HUES6 (cell line): ENCODE measurements at regions not wholly inside any gene's neighbourhood (a gene's known extent, or its start where the extent isn't known, plus 50 kb on each side); places are given as distances from the start of the nearest gene placed in this dataset.

Source experiments
- H3K27ac ChIP-seq: 2 replicates; pipeline ENCODE4 v1.7.0; 2013; ENCODE audit warnings: low read depth, mild to moderate bottlenecking, low read length, inconsistent platforms
- H3K27me3 ChIP-seq: 2 replicates; pipeline ENCODE4 v1.6.1; 2013; ENCODE audit warnings: low read length; ENCODE audit not compliant: control insufficient read depth, insufficient read depth
- H3K36me3 ChIP-seq: 2 replicates; pipeline ENCODE4 v1.6.1; 2013; ENCODE audit warnings: low read length; ENCODE audit not compliant: control insufficient read depth, insufficient read depth
- H3K4me1 ChIP-seq: 2 replicates; pipeline ENCODE4 v1.6.1; 2013; ENCODE audit warnings: low read length; ENCODE audit not compliant: control insufficient read depth, insufficient read depth
- H3K4me3 ChIP-seq: 2 replicates; pipeline ENCODE4 v1.5.1; 2013; ENCODE audit warnings: low read depth, low read length
- H3K9ac ChIP-seq: one replicate; pipeline ENCODE4 v1.6.1; 2013; ENCODE audit warnings: mild to moderate bottlenecking, low read length
- H3K9me3 ChIP-seq: 2 replicates; pipeline ENCODE4 v1.6.1; 2013; ENCODE audit warnings: low read depth, low read length; ENCODE audit not compliant: control insufficient read depth, insufficient read depth

- Histone ChIP-seq H3K36me3 (no peaks in the 10 kb centered on the region), H3K27me3 (no peaks in the 10 kb centered on the region), H3K4me3 (no peak overlapping the region), H3K9ac (no peak overlapping the region), H3K4me1 (no peaks in the 10 kb centered on the region), H3K27ac (no peak overlapping the region), H3K9me3 (peaks cover 12% of the 10 kb centered on the region; the same call in 1 of the 2 replicates)
These were observed 493.7 kb upstream of the VRK2 start for GRCh38 chr2:57552885-57553284.

- H3K36me3 ChIP-seq, result no peaks in the 10 kb centered on the region
These were observed 492.3 kb upstream of the VRK2 start for GRCh38 chr2:57554348-57554747.

GRCh38 chr2:57558312-57558711 lies 488.3 kb upstream of the VRK2 start:
- H3K9ac ChIP-seq, result no peak overlapping the region
- H3K27me3 ChIP-seq, result no peaks in the 10 kb centered on the region
- no peaks in the 10 kb centered on the region for H3K36me3 ChIP-seq
- no peak overlapping the region for H3K4me3 ChIP-seq
- H3K27ac ChIP-seq, result no peak overlapping the region
- H3K4me1 ChIP-seq, result no peaks in the 10 kb centered on the region
- no peaks in the 10 kb centered on the region for H3K9me3 ChIP-seq

More at GRCh38 chr2:57554348-57554747, 492.3 kb upstream of the VRK2 start:
- Histone ChIP-seq H3K4me3 (no peak overlapping the region), H3K27ac (no peak overlapping the region), H3K4me1 (no peaks in the 10 kb centered on the region), H3K27me3 (no peaks in the 10 kb centered on the region), H3K9ac (no peak overlapping the region), H3K9me3 (peaks cover 12% of the 10 kb centered on the region; the same call in 1 of the 2 replicates)

- Histone ChIP-seq H3K27me3 (no peaks in the 10 kb centered on the region), H3K27ac (no peak overlapping the region), H3K4me3 (no peak overlapping the region), H3K9me3 (no peaks in the 10 kb centered on the region), H3K4me1 (no peaks in the 10 kb centered on the region), H3K9ac (no peak overlapping the region), H3K36me3 (no peaks in the 10 kb centered on the region)
These were observed 484.1 kb upstream of the VRK2 start for GRCh38 chr2:57562495-57562894.

GRCh38 chr2:57563015-57563414 lies 483.6 kb upstream of the VRK2 start:
- Histone ChIP-seq H3K27ac (no peak overlapping the region), H3K9ac (no peak overlapping the region), H3K4me3 (no peak overlapping the region), H3K4me1 (no peaks in the 10 kb centered on the region), H3K27me3 (no peaks in the 10 kb centered on the region), H3K36me3 (no peaks in the 10 kb centered on the region), H3K9me3 (no peaks in the 10 kb centered on the region)

GRCh38 chr2:57567245-57567644 lies 479.4 kb upstream of the VRK2 start:
- H3K9me3 ChIP-seq, result no peaks in the 10 kb centered on the region
- no peak overlapping the region for H3K27ac ChIP-seq
- H3K9ac ChIP-seq, result no peak overlapping the region
- no peak overlapping the region for H3K4me3 ChIP-seq
- no peaks in the 10 kb centered on the region for H3K4me1 ChIP-seq
- no peaks in the 10 kb centered on the region for H3K27me3 ChIP-seq
- H3K36me3 ChIP-seq, result no peaks in the 10 kb centered on the region

- Histone ChIP-seq H3K27me3 (no peaks in the 10 kb centered on the region), H3K9me3 (no peaks in the 10 kb centered on the region), H3K36me3 (no peaks in the 10 kb centered on the region), H3K4me3 (no peak overlapping the region), H3K27ac (no peak overlapping the region), H3K4me1 (no peaks in the 10 kb centered on the region), H3K9ac (no peak overlapping the region)
These were observed 477.2 kb upstream of the VRK2 start for GRCh38 chr2:57569396-57569795.

- Histone ChIP-seq H3K4me1 (no peaks in the 10 kb centered on the region), H3K36me3 (no peaks in the 10 kb centered on the region), H3K9ac (no peak overlapping the region), H3K27ac (no peak overlapping the region), H3K4me3 (no peak overlapping the region), H3K27me3 (no peaks in the 10 kb centered on the region), H3K9me3 (no peaks in the 10 kb centered on the region)
These were observed 475.6 kb upstream of the VRK2 start for GRCh38 chr2:57570961-57571360.

GRCh38 chr2:57575700-57576268 lies 470.8 kb upstream of the VRK2 start:
- H3K36me3 ChIP-seq, result no peaks in the 10 kb centered on the region
- no peaks in the 10 kb centered on the region for H3K27me3 ChIP-seq
- no peak overlapping the region for H3K4me3 ChIP-seq
- no peaks in the 10 kb centered on the region for H3K9me3 ChIP-seq
- H3K9ac ChIP-seq, result no peak overlapping the region
- no peaks in the 10 kb centered on the region for H3K4me1 ChIP-seq
- no peak overlapping the region for H3K27ac ChIP-seq

- H3K4me3 ChIP-seq, result no peak overlapping the region
- H3K4me1 ChIP-seq, result no peaks in the 10 kb centered on the region
- no peaks in the 10 kb centered on the region for H3K27me3 ChIP-seq
- H3K9ac ChIP-seq, result no peak overlapping the region
- H3K9me3 ChIP-seq, result no peaks in the 10 kb centered on the region
- H3K36me3 ChIP-seq, result no peaks in the 10 kb centered on the region
- no peak overlapping the region for H3K27ac ChIP-seq
These were observed 469.6 kb upstream of the VRK2 start for GRCh38 chr2:57576983-57577382.

GRCh38 chr2:57597940-57598339 lies 448.7 kb upstream of the VRK2 start:
- H3K4me3 ChIP-seq, result no peak overlapping the region
- no peaks in the 10 kb centered on the region for H3K9me3 ChIP-seq
- H3K36me3 ChIP-seq, result no peaks in the 10 kb centered on the region
- no peak overlapping the region for H3K27ac ChIP-seq
- H3K4me1 ChIP-seq, result no peaks in the 10 kb centered on the region
- no peaks in the 10 kb centered on the region for H3K27me3 ChIP-seq
- H3K9ac ChIP-seq, result no peak overlapping the region

GRCh38 chr2:57598551-57598950 lies 448.1 kb upstream of the VRK2 start:
- no peak overlapping the region for H3K27ac ChIP-seq
- no peak overlapping the region for H3K9ac ChIP-seq
- H3K4me3 ChIP-seq, result no peak overlapping the region
- no peaks in the 10 kb centered on the region for H3K9me3 ChIP-seq
- H3K36me3 ChIP-seq, result no peaks in the 10 kb centered on the region
- H3K4me1 ChIP-seq, result no peaks in the 10 kb centered on the region
- H3K27me3 ChIP-seq, result no peaks in the 10 kb centered on the region
